ENCODE measurements at regions not wholly inside any gene's neighbourhood (a gene's known extent, or its start where the extent isn't known, plus 50 kb on each side); places are given as distances from the start of the nearest gene placed in this dataset.
"Not testable (repeated sequence)": the region's sequence is repeated elsewhere in the genome, so short reads cannot be mapped to it uniquely, and the experiment has no call there.

GRCh38 chr17:30686538-30687479 is 137.7 kb downstream of the CRLF3 start:
- not testable (repeated sequence) for DNase-seq (ENCODE audit: low read depth in 3 of 3)

- DNase-seq (ENCODE audit: low read depth in 3 of 3), result not testable (repeated sequence)
These were observed 142.2 kb downstream of the CRLF3 start for GRCh38 chr17:30682280-30682679.

- not testable (repeated sequence) for DNase-seq (ENCODE audit: low read depth in 3 of 3)
These were observed 143.8 kb downstream of the CRLF3 start for GRCh38 chr17:30680681-30681080.

- no peak for DNase-seq (ENCODE audit: low read depth in 3 of 3)
These were observed 146.8 kb downstream of the CRLF3 start for GRCh38 chr17:30677550-30678249.

- not testable (repeated sequence) for DNase-seq (ENCODE audit: low read depth in 3 of 3)
These were observed 148.6 kb downstream of the CRLF3 start for GRCh38 chr17:30675777-30676492.

- DNase-seq (ENCODE audit: low read depth in 3 of 3), result not testable (repeated sequence)
These were observed 155.3 kb downstream of the CRLF3 start for GRCh38 chr17:30669217-30669649.

- DNase-seq (ENCODE audit: low read depth in 3 of 3), result not testable (repeated sequence)
These were observed 155.9 kb downstream of the CRLF3 start for GRCh38 chr17:30668360-30669181.

GRCh38 chr17:30667657-30668359 is 156.7 kb downstream of the CRLF3 start:
- DNase-seq (ENCODE audit: low read depth in 3 of 3), result not testable (repeated sequence)

GRCh38 chr17:30666838-30667656 is 157.4 kb downstream of the CRLF3 start:
- DNase-seq (ENCODE audit: low read depth in 3 of 3), result not testable (repeated sequence)

- not testable (repeated sequence) for DNase-seq (ENCODE audit: low read depth in 3 of 3)
These were observed 160.6 kb downstream of the CRLF3 start for GRCh38 chr17:30663727-30664455.

- DNase-seq (ENCODE audit: low read depth in 3 of 3), result not testable (repeated sequence)
These were observed 167.3 kb downstream of the CRLF3 start for GRCh38 chr17:30657148-30657547.

GRCh38 chr17:30653038-30653437 is 171.5 kb downstream of the CRLF3 start:
- not testable (repeated sequence) for DNase-seq (ENCODE audit: low read depth in 3 of 3)

GRCh38 chr17:30650149-30650548 is 172.9 kb downstream of the GOSR1 start:
- not testable (repeated sequence) for DNase-seq (ENCODE audit: low read depth in 3 of 3)

- not testable (repeated sequence) for DNase-seq (ENCODE audit: low read depth in 3 of 3)
These were observed 170.9 kb downstream of the GOSR1 start for GRCh38 chr17:30648015-30648620.

- not testable (repeated sequence) for DNase-seq (ENCODE audit: low read depth in 3 of 3)
These were observed 168.7 kb downstream of the GOSR1 start for GRCh38 chr17:30645875-30646274.

- DNase-seq (ENCODE audit: low read depth in 3 of 3), result not testable (repeated sequence)
These were observed 167.5 kb downstream of the GOSR1 start for GRCh38 chr17:30644713-30645112.

GRCh38 chr17:30644287-30644686 is 167.1 kb downstream of the GOSR1 start:
- DNase-seq (ENCODE audit: low read depth in 3 of 3), result not testable (repeated sequence)

GRCh38 chr17:30641428-30641827 is 164.2 kb downstream of the GOSR1 start:
- DNase-seq (ENCODE audit: low read depth in 3 of 3), result not testable (repeated sequence)
